ENCODE measurements at regions not wholly inside any gene's neighbourhood (a gene's known extent, or its start where the extent isn't known, plus 50 kb on each side); places are given as distances from the start of the nearest gene placed in this dataset.

DNA sequence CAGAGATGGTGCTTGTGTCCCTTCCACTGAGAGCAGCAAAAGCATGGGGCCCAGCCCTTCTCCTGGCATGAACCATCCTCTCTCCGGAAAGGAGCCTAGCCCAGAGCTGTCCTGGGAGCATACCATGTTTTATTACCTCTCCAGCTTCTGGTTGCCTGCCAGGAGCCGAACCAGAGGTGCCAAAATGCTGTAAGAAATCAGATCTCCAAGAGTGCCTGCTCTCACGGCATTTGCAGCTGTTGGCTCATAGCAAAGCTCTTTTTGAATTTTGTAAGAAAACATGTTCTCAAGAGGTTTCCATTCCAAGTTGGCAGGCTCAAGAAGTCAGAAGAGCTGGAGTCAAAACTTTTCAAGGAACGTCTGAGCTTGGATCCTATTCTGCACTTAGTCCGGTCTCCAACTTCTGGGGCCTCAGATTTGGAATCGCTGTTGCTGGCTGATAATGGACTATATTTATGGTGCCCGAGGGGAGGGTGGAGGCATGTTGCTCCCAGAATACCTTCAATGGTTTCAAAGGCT lies 211.7 kb upstream of the MKI67 start:
- TF ChIP-seq, protein P1, sequence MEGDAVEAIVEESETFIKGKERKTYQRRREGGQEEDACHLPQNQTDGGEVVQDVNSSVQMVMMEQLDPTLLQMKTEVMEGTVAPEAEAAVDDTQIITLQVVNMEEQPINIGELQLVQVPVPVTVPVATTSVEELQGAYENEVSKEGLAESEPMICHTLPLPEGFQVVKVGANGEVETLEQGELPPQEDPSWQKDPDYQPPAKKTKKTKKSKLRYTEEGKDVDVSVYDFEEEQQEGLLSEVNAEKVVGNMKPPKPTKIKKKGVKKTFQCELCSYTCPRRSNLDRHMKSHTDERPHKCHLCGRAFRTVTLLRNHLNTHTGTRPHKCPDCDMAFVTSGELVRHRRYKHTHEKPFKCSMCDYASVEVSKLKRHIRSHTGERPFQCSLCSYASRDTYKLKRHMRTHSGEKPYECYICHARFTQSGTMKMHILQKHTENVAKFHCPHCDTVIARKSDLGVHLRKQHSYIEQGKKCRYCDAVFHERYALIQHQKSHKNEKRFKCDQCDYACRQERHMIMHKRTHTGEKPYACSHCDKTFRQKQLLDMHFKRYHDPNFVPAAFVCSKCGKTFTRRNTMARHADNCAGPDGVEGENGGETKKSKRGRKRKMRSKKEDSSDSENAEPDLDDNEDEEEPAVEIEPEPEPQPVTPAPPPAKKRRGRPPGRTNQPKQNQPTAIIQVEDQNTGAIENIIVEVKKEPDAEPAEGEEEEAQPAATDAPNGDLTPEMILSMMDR (IDR thresholded peaks at IDR 0.05) = no peak
- TF ChIP-seq POLR2A (IDR thresholded peaks at IDR 0.05) = no peak
